ENCODE measurements at regions not wholly inside any gene's neighbourhood (a gene's known extent, or its start where the extent isn't known, plus 50 kb on each side); places are given as distances from the start of the nearest gene placed in this dataset.

- intact Hi-C loops (cut with DNase I) = no loop called here
- Histone ChIP-seq H3K9me3 (ENCODE audit: control insufficient read depth in 2 of 3, insufficient read depth in 1 of 3, low read length in 3 of 3) (no peaks in the 10 kb centered on the region), H3K36me3 (ENCODE audit: control insufficient read depth in 2 of 3, insufficient read depth in 3 of 3, low read length in 3 of 3) (no peaks in the 10 kb centered on the region), H3K9ac (ENCODE audit: low read length in 3 of 3) (no peak overlapping the region), H3K27me3 (ENCODE audit: control insufficient read depth, insufficient read depth, low read length) (no peaks in the 10 kb centered on the region), H3K4me1 (ENCODE audit: control insufficient read depth in 2 of 3, insufficient read depth in 2 of 3, low read depth in 1 of 3, low read length in 3 of 3) (no peaks in the 10 kb centered on the region), H3K4me3 (ENCODE audit: low read length in 3 of 3) (no peak overlapping the region), H3K27ac (ENCODE audit: low read depth in 2 of 2, low read length in 2 of 2) (no peak overlapping the region)
- no peak for DNase-seq
- no peak for TF ChIP-seq CTCF (IDR thresholded peaks at IDR 0.05; ENCODE audit: borderline replicate concordance, extremely low read depth, insufficient read depth)
- no peak for FAIRE-seq
Measured at GRCh38 chr15:23881291-23881690, 194.2 kb upstream of the NDN start.

GRCh38 chr15:23890218-23890617, 203.1 kb upstream of the NDN start:
- Histone ChIP-seq H3K36me3 (ENCODE audit: control insufficient read depth in 2 of 3, insufficient read depth in 3 of 3, low read length in 3 of 3) (no peaks in the 10 kb centered on the region), H3K4me1 (ENCODE audit: control insufficient read depth in 2 of 3, insufficient read depth in 2 of 3, low read depth in 1 of 3, low read length in 3 of 3) (no peaks in the 10 kb centered on the region), H3K27me3 (ENCODE audit: control insufficient read depth, insufficient read depth, low read length) (no peaks in the 10 kb centered on the region), H3K9ac (ENCODE audit: low read length in 3 of 3) (no peak overlapping the region), H3K4me3 (ENCODE audit: low read length in 3 of 3) (no peak overlapping the region), H3K9me3 (ENCODE audit: control insufficient read depth in 2 of 3, insufficient read depth in 1 of 3, low read length in 3 of 3) (no peaks in the 10 kb centered on the region), H3K27ac (ENCODE audit: low read depth in 2 of 2, low read length in 2 of 2) (no peak overlapping the region)
- DNase-seq (no peak), FAIRE-seq (no peak)
- TF ChIP-seq CTCF (IDR thresholded peaks at IDR 0.05; ENCODE audit: borderline replicate concordance, extremely low read depth, insufficient read depth) = no peak
- intact Hi-C loops (cut with DNase I) = no loop called here

GRCh38 chr15:23897091-23897490, 210.0 kb upstream of the NDN start:
- Histone ChIP-seq H3K4me3 (ENCODE audit: low read length in 3 of 3) (peak overlapping the region in 2 of 3 donors; percentile 4 to 24), H3K9me3 (ENCODE audit: control insufficient read depth in 2 of 3, insufficient read depth in 1 of 3, low read length in 3 of 3) (no peaks in the 10 kb centered on the region), H3K27ac (ENCODE audit: low read depth in 2 of 2, low read length in 2 of 2) (no peak overlapping the region), H3K9ac (ENCODE audit: low read length in 3 of 3) (no peak overlapping the region), H3K27me3 (ENCODE audit: control insufficient read depth, insufficient read depth, low read length) (no peaks in the 10 kb centered on the region), H3K36me3 (ENCODE audit: control insufficient read depth in 2 of 3, insufficient read depth in 3 of 3, low read length in 3 of 3) (no peaks in the 10 kb centered on the region), H3K4me1 (ENCODE audit: control insufficient read depth in 2 of 3, insufficient read depth in 2 of 3, low read depth in 1 of 3, low read length in 3 of 3) (no peaks in the 10 kb centered on the region)
- intact Hi-C loops (cut with DNase I) = no loop called here
- no peak for TF ChIP-seq CTCF (IDR thresholded peaks at IDR 0.05; ENCODE audit: borderline replicate concordance, extremely low read depth, insufficient read depth)
- no peak for FAIRE-seq
- DNase-seq = no peak

GRCh38 chr15:23897531-23897930, 210.4 kb upstream of the NDN start:
- FAIRE-seq (no peak), DNase-seq (peak in 4 of 5 donors; percentile 17 to 49 (median 38))
- Histone ChIP-seq H3K27ac (ENCODE audit: low read depth in 2 of 2, low read length in 2 of 2) (no peak overlapping the region), H3K9ac (ENCODE audit: low read length in 3 of 3) (peak overlapping the region in 1 of 3 donors; percentile 44), H3K4me3 (ENCODE audit: low read length in 3 of 3) (peak overlapping the region in 2 of 3 donors; percentile 4 to 69), H3K36me3 (ENCODE audit: control insufficient read depth in 2 of 3, insufficient read depth in 3 of 3, low read length in 3 of 3) (no peaks in the 10 kb centered on the region), H3K27me3 (ENCODE audit: control insufficient read depth, insufficient read depth, low read length) (no peaks in the 10 kb centered on the region), H3K9me3 (ENCODE audit: control insufficient read depth in 2 of 3, insufficient read depth in 1 of 3, low read length in 3 of 3) (no peaks in the 10 kb centered on the region), H3K4me1 (ENCODE audit: control insufficient read depth in 2 of 3, insufficient read depth in 2 of 3, low read depth in 1 of 3, low read length in 3 of 3) (no peaks in the 10 kb centered on the region)
- intact Hi-C loops (cut with DNase I) = no loop called here
- TF ChIP-seq CTCF (IDR thresholded peaks at IDR 0.05; ENCODE audit: borderline replicate concordance, extremely low read depth, insufficient read depth) = no peak

Measured in kidney (tissue), 13 donors.